ENCODE measurements at regions not wholly inside any gene's neighbourhood (a gene's known extent, or its start where the extent isn't known, plus 50 kb on each side); places are given as distances from the start of the nearest gene placed in this dataset.
"Not testable (repeated sequence)": the region's sequence is repeated elsewhere in the genome, so short reads cannot be mapped to it uniquely, and the experiment has no call there.

DNA sequence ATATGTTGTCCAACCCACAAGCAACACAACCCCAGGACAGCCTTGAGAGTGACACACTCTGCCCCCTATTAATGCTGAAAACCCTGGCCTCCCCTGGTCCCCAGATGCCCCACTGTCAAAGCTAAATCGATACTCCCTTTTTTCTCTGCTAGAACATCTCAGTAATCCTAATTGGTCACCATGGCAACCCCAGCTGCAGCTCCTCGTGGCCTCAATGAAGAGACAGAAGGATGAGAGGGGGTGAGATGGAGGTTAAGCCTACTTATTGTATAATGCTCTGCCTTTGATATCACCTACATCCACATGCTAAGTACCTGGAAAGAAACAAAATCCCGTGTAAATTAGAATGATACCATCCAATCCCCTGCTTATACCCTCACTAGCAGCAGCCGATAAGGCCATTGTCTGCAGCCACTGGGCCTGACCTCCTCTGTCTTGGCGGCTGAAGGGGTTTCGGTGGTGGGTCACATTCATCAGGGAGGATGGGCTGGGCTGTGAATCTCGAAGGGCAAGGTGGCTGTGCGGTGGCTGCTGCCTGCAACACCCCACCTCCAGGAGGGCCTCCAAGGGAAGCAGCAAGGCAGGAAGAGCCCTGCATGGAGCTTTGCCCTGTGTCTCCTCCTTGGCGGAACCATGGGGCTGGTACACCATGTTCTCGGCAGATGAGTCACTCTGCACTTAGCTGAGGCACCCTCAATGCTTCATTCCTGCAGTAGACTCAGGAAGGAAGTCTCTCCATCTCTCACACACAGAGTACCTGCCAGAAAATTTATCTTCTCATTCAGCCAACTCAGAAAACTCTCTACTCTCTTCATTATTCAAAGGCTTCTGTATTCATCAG lies 399.5 kb downstream of the BUD13 start:
- TF ChIP-seq, protein P1, sequence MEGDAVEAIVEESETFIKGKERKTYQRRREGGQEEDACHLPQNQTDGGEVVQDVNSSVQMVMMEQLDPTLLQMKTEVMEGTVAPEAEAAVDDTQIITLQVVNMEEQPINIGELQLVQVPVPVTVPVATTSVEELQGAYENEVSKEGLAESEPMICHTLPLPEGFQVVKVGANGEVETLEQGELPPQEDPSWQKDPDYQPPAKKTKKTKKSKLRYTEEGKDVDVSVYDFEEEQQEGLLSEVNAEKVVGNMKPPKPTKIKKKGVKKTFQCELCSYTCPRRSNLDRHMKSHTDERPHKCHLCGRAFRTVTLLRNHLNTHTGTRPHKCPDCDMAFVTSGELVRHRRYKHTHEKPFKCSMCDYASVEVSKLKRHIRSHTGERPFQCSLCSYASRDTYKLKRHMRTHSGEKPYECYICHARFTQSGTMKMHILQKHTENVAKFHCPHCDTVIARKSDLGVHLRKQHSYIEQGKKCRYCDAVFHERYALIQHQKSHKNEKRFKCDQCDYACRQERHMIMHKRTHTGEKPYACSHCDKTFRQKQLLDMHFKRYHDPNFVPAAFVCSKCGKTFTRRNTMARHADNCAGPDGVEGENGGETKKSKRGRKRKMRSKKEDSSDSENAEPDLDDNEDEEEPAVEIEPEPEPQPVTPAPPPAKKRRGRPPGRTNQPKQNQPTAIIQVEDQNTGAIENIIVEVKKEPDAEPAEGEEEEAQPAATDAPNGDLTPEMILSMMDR (IDR thresholded peaks at IDR 0.05; ENCODE audit: insufficient read depth, low read length, poor library complexity, severe bottlenecking) = no peak
- no peaks in the 10 kb centered on the region; the same call in 1 of the 2 replicates for H3K27me3 ChIP-seq (replicated peaks; ENCODE audit: control insufficient read depth, insufficient read depth, low read length)

GRCh38 chr11:116371146-116371545 lies 401.6 kb downstream of the BUD13 start:
- Histone ChIP-seq H3K36me3 (ENCODE audit: control insufficient read depth, insufficient read depth, low read length) (no peaks in the 10 kb centered on the region), H3K27me3 (replicated peaks; ENCODE audit: control insufficient read depth, insufficient read depth, low read length) (no peaks in the 10 kb centered on the region), H3K4me3 (replicated peaks; ENCODE audit: low read depth, low read length) (no peak overlapping the region)
- TF ChIP-seq, protein P1 (IDR thresholded peaks at IDR 0.05; ENCODE audit: insufficient read depth, low read length, poor library complexity, severe bottlenecking) = no peak
- no peak for DNase-seq (ENCODE audit: extremely low read depth, insufficient read length)

More for the DNA sequence above, 399.5 kb downstream of the BUD13 start:
- Histone ChIP-seq H3K36me3 (ENCODE audit: control insufficient read depth, insufficient read depth, low read length) (no peaks in the 10 kb centered on the region), H3K4me3 (replicated peaks; ENCODE audit: low read depth, low read length) (no peak overlapping the region)
- DNase-seq (ENCODE audit: extremely low read depth, insufficient read length) = no peak

- Histone ChIP-seq H3K27me3 (replicated peaks; ENCODE audit: control insufficient read depth, insufficient read depth, low read length) (peaks cover 1% of the 10 kb centered on the region; the same call in 1 of the 2 replicates), H3K4me3 (replicated peaks; ENCODE audit: low read depth, low read length) (no peak overlapping the region), H3K36me3 (ENCODE audit: control insufficient read depth, insufficient read depth, low read length) (no peaks in the 10 kb centered on the region)
- DNase-seq (ENCODE audit: extremely low read depth, insufficient read length) = no peak
- TF ChIP-seq, protein P1 (IDR thresholded peaks at IDR 0.05; ENCODE audit: insufficient read depth, low read length, poor library complexity, severe bottlenecking) = no peak
These were observed 404.0 kb downstream of the BUD13 start for GRCh38 chr11:116368784-116369183.

DNA sequence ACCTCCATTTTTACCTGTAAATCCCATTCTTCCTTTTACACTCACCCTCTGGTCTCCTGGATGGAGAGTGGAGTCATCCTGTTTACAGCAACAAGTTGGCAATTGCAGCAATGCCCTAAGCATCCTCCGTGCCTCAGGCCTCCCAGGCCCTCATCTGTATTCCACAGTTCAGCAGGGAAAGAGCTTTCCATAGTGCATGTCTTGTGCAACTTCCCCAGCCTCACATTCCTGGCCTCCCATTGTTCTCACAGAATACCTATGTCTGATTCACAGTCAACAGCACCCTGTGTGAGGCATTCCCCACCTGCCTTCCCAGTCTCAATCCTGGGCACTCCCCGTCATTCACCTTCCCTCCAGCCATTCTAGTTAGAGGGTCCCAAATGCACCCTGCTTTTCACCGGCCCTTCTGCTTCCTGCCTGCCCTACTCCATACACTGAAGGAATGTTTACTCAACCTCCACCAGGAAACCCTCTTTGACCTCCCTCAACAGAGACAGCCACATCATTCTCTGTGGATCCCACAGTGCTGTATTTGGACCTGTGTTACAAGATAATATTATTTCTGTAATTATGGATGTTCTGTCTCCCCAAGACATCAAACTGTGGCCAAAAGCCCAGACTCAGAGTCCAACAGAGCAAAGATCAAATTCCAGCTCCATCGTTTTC lies 405.7 kb downstream of the BUD13 start:
- Histone ChIP-seq H3K36me3 (ENCODE audit: control insufficient read depth, insufficient read depth, low read length) (no peaks in the 10 kb centered on the region), H3K27me3 (replicated peaks; ENCODE audit: control insufficient read depth, insufficient read depth, low read length) (peaks cover 1% of the 10 kb centered on the region; the same call in 1 of the 2 replicates), H3K4me3 (replicated peaks; ENCODE audit: low read depth, low read length) (no peak overlapping the region)
- no peak for DNase-seq (ENCODE audit: extremely low read depth, insufficient read length)
- TF ChIP-seq, protein P1 (IDR thresholded peaks at IDR 0.05; ENCODE audit: insufficient read depth, low read length, poor library complexity, severe bottlenecking) = no peak

DNA sequence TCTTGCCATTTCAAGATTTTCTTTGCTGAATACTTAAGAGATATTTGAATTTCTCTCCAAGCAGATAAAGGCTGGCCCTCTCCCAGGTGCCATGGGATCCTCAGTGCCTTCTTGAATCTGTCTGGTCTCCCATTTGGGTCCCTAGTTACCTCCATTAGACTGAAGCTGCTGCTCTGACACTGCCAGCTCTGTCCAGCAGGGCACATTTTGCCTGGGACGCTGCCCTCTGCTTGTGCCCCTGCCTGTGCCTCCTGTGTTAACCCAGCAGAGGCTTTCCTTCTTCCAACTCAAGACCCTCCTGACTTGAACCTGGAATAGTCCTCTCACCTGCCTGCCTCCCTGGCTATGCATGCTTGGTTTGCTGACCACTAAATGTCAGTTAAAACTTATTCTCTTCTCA lies 406.3 kb downstream of the BUD13 start:
- DNase-seq (ENCODE audit: extremely low read depth, insufficient read length) = no peak
- peaks cover 1% of the 10 kb centered on the region for H3K27me3 ChIP-seq (replicated peaks; ENCODE audit: control insufficient read depth, insufficient read depth, low read length)
- TF ChIP-seq, protein P1 (IDR thresholded peaks at IDR 0.05; ENCODE audit: insufficient read depth, low read length, poor library complexity, severe bottlenecking) = no peak
- H3K36me3 ChIP-seq (ENCODE audit: control insufficient read depth, insufficient read depth, low read length) = no peaks in the 10 kb centered on the region
- H3K4me3 ChIP-seq (replicated peaks; ENCODE audit: low read depth, low read length) = no peak overlapping the region

DNA sequence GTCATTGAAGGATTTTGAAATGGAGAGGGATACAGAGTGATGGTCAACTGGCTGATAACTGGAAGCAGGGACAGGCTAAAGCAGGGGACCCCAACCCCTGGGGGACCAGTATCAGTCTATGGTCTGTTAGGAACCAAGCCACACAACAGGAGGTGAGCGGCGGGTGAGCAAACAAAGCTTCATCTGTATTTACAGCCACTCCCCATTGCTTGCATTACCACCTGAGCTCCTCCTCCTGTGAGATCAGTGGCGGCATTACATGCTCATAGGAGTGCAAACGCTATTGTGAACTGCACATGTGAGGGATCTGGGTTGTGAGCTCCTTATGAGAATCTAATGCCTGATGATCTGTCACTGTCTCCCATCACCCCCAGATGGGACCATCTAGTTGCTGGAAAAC lies 407.9 kb downstream of the BUD13 start:
- H3K4me3 ChIP-seq (replicated peaks; ENCODE audit: low read depth, low read length); H3K27me3 ChIP-seq (replicated peaks; ENCODE audit: control insufficient read depth, insufficient read depth, low read length); H3K36me3 ChIP-seq (ENCODE audit: control insufficient read depth, insufficient read depth, low read length); DNase-seq (ENCODE audit: extremely low read depth, insufficient read length): not testable (repeated sequence)
